HUDEP-2 (cell line): ENCODE measurements at regions not wholly inside any gene's neighbourhood (a gene's known extent, or its start where the extent isn't known, plus 50 kb on each side); places are given as distances from the start of the nearest gene placed in this dataset.
"Not testable (repeated sequence)": the region's sequence is repeated elsewhere in the genome, so short reads cannot be mapped to it uniquely, and the experiment has no call there.

Source experiments
- DNase-seq, 76 experiments: peaks; one replicate each; lab custom pipeline; 2025; ENCODE audit not compliant: unreplicated experiment in 76 of 76; lab: John Stamatoyannopoulos, UW

- no peak for DNase-seq
Observed at GRCh38 chr15:62316413-62317060, 151.5 kb upstream of the C2CD4B start.

- DNase-seq: no peak
Observed at GRCh38 chr15:62320259-62320658, 155.2 kb upstream of the C2CD4B start.

GRCh38 chr15:62323353-62323890, 158.3 kb upstream of the C2CD4B start:
- DNase-seq: no peak

- DNase-seq: no peak
Observed at GRCh38 chr15:62324382-62324781, 159.3 kb upstream of the C2CD4B start.

- DNase-seq: no peak
Observed at GRCh38 chr15:62325597-62325996, 160.5 kb upstream of the C2CD4B start.

- no peak for DNase-seq
Observed at GRCh38 chr15:62326460-62327011, 161.5 kb upstream of the C2CD4B start.

- no peak for DNase-seq
Observed at GRCh38 chr15:62327406-62327805, 162.3 kb upstream of the C2CD4B start.

- not testable (repeated sequence) for DNase-seq
Observed at GRCh38 chr15:62332472-62332871, 167.4 kb upstream of the C2CD4B start.

GRCh38 chr15:62334536-62334935, 169.5 kb upstream of the C2CD4B start:
- DNase-seq: no peak

GRCh38 chr15:62337934-62338333, 172.8 kb upstream of the C2CD4B start:
- no peak for DNase-seq

- no peak for DNase-seq
Observed at GRCh38 chr15:62338497-62338896, 173.4 kb upstream of the C2CD4B start.

GRCh38 chr15:62342959-62343358, 177.9 kb upstream of the C2CD4B start:
- DNase-seq: no peak

- no peak for DNase-seq
Observed at GRCh38 chr15:62343397-62343796, 178.3 kb upstream of the C2CD4B start.

- DNase-seq: peak in 65 of 76 experiments; percentile 4 to 71 (median 39)
Observed at GRCh38 chr15:62344806-62345539, 179.9 kb upstream of the C2CD4B start.

- no peak for DNase-seq
Observed at GRCh38 chr15:62346168-62346567, 181.1 kb upstream of the C2CD4B start.

GRCh38 chr15:62348118-62348517, 183.0 kb upstream of the C2CD4B start:
- peak in 12 of 76 experiments; percentile 1 to 32 (median 10) for DNase-seq

GRCh38 chr15:62348623-62349022, 183.5 kb upstream of the C2CD4B start:
- no peak for DNase-seq

- no peak for DNase-seq
Observed at GRCh38 chr15:62352817-62353216, 187.7 kb upstream of the C2CD4B start.

- DNase-seq: no peak
Observed at GRCh38 chr15:62357431-62357830, 192.3 kb upstream of the C2CD4B start.

- DNase-seq: no peak
Observed at GRCh38 chr15:62359416-62359815, 194.3 kb upstream of the C2CD4B start.

- DNase-seq: no peak
Observed at GRCh38 chr15:62360332-62361097, 195.4 kb upstream of the C2CD4B start.
